HL-60 (cell line): ENCODE measurements at regions not wholly inside any gene's neighbourhood (a gene's known extent, or its start where the extent isn't known, plus 50 kb on each side); places are given as distances from the start of the nearest gene placed in this dataset.

Experiments used
- CTCF ChIP-seq: IDR thresholded peaks from one replicate; pipeline ENCODE4 v1.5.1; 2011; ENCODE audit warnings: low read length, control low read depth, inconsistent platforms; ENCODE audit not compliant: insufficient read depth
- GABPA ChIP-seq: IDR thresholded peaks from 2 replicates; pipeline ENCODE4 v1.6.1; 2012; ENCODE audit warnings: low read depth
- POLR2AphosphoS5 ChIP-seq: IDR thresholded peaks from 2 replicates; pipeline ENCODE4 v1.6.1; 2012; ENCODE audit warnings: low read depth
- REST ChIP-seq: IDR thresholded peaks from 2 replicates; pipeline ENCODE4 v1.6.1; 2012; ENCODE audit warnings: low read depth; ENCODE audit not compliant: insufficient replicate concordance
- SPI1 ChIP-seq: IDR thresholded peaks from 2 replicates; pipeline ENCODE4 v1.6.1; 2012; ENCODE audit warnings: low read depth, mild to moderate bottlenecking, borderline replicate concordance

DNA sequence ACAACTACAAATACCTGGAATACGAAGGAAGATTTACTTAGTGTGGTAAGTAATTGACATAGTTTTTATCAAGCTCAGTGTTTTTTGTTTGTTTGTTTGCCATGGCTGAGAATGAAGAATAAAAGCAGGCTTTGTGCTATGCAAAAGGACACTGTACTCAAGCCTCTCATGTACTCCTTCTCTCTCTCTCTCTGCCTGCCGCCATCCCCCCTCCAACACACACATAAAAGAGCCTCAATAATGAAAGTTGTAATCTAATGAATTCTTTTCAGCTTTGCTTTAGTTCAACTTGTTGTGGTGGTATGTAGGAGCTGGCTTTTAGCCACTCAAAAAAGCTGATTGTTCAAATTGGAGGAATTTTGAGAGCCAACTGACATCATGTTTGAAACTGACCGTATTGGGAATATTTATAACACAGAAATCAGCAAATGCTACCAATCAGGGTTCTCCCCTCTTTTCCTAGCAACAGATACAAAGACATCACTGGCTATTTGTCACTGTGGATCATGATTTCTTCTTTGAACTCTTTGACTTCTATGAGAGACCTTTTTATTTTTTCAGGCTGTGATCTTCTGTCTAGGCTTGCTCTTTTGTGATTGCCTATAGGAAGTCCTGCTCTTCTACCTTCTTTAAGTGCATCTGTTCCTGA, 1148.8 kb downstream of the RAPGEF2 start:
- TF ChIP-seq CTCF (no peak), REST (no peak), POLR2AphosphoS5 (no peak), GABPA (no peak), SPI1 (no peak)
